Left ventricle myocardium inferior (tissue), 1 donor: ENCODE measurements at regions not wholly inside any gene's neighbourhood (a gene's known extent, or its start where the extent isn't known, plus 50 kb on each side); places are given as distances from the start of the nearest gene placed in this dataset.
"Not testable (repeated sequence)": the region's sequence is repeated elsewhere in the genome, so short reads cannot be mapped to it uniquely, and the experiment has no call there.

Experiments
- DNase-seq: peaks from one replicate; pipeline ENCODE4 v3.0.0-alpha.2; 2020
- H3K27ac ChIP-seq: fragments of 200-600 bp; replicated peaks from 2 replicates; pipeline ENCODE4 v1.8.0; 2021
- H3K27me3 ChIP-seq: fragments of 200-600 bp; 2 replicates; pipeline ENCODE4 v1.8.0; 2021; ENCODE audit warnings: low read depth
- H3K36me3 ChIP-seq: fragments of 200-600 bp; 2 replicates; pipeline ENCODE4 v1.8.0; 2021
- H3K4me1 ChIP-seq: fragments of 200-600 bp; 2 replicates; pipeline ENCODE4 v1.8.0; 2021
- H3K4me3 ChIP-seq: fragments of 200-600 bp; 2 replicates; pipeline ENCODE4 v1.8.0; 2021; ENCODE audit warnings: mild to moderate bottlenecking, moderate library complexity
- H3K9me3 ChIP-seq: fragments of 200-600 bp; replicated peaks from 2 replicates; pipeline ENCODE4 v1.8.0; 2021
- CTCF ChIP-seq: fragments of 200-600 bp; IDR thresholded peaks from 2 replicates; pipeline ENCODE4 v1.8.0; 2021; ENCODE audit warnings: antibody characterized with exemption, mild to moderate bottlenecking, borderline replicate concordance
- intact Hi-C: fragments of 100-400 bp; cut with micrococcal nuclease; formaldehyde crosslinking; loops from one replicate; pipeline ENCODE4 v1.11.0; 2022
- donor health status: DM: no; HTN: yes; CAD: no; lungs with severe emphysema.

DNA sequence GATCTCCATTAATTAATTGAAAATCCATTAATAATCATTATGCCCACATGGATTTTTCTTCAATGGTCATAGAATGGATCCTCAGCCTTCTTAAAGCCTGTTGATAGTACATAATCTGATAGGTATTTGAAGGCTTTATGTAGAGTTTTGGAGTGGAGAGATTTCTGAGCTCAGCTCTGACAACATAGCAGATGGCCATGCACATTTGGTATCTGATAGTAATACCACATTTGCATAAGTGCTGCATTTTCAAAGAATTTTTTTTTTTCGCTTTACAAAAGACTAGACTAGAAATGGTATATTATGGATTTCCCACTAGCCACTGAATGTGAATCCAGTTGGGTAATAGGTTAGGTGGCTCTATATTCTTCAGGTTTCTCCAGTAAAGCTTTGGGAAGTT lies 440.6 kb downstream of the FGF13 start:
- Histone ChIP-seq H3K36me3 (no peaks in the 10 kb centered on the region), H3K4me1 (no peaks in the 10 kb centered on the region), H3K9me3 (no peaks in the 10 kb centered on the region), H3K27me3 (no peaks in the 10 kb centered on the region), H3K27ac (no peak overlapping the region), H3K4me3 (no peak overlapping the region)
- no peak for TF ChIP-seq CTCF
- intact Hi-C loops = no loop called here
- DNase-seq = no peak

DNA sequence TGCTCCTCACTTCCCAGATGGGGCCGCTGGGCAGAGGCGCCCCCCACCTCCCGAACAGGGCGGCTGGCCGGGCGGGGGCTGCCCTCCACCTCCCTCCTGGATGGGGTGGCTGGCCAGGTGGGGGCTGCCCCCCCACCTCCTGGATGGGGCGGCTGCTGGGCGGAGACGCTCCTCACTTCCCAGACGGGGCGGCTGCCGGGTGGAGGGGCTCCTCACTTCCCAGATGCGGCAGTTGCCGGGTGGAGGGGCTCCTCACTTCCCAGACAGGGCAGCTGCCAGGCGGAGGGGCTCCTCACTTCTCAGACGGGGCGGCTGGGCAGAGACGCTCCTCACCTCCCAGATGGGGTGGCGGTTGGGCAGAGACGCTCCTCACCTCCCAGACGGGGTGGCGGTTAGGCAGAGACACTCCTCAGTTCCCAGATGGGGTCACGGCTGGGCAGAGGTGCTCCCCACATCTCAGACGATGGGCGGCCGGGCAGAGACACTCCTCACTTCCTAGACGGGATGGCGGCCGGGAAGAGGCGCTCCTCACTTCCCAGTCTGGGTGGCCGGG lies 428.8 kb downstream of the FGF13 start:
- H3K36me3 ChIP-seq, H3K4me1 ChIP-seq, intact Hi-C loops, H3K27me3 ChIP-seq, DNase-seq, H3K27ac ChIP-seq, H3K9me3 ChIP-seq, H3K4me3 ChIP-seq: not testable (repeated sequence)

- Histone ChIP-seq H3K27ac (no peak overlapping the region), H3K9me3 (no peaks in the 10 kb centered on the region), H3K36me3 (no peaks in the 10 kb centered on the region), H3K27me3 (no peaks in the 10 kb centered on the region), H3K4me1 (no peaks in the 10 kb centered on the region), H3K4me3 (no peak overlapping the region)
- DNase-seq = no peak
- no peak for TF ChIP-seq CTCF
- intact Hi-C loops = no loop called here
These were observed 424.2 kb downstream of the FGF13 start for GRCh38 chrX:138287205-138287877.

DNA sequence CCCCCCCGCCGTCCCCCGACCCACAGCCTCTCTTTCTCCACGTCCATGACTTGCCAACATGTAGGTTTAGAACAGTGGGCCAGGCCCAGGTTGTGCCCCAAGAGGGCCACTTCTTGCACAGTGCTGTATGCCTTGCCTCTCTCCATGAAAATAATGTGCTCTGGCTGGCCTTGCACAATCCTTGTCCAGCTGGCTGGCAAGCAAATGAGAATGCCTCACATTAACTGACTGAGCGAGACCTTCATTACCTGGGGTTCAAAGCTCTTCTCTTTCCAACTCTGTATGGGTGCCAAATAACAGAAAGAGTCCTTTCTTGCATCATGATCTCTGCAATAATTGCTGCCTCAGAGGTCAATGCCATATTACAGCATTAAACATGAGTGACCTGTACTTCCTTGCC lies 416.6 kb downstream of the FGF13 start:
- Histone ChIP-seq H3K4me1 (no peaks in the 10 kb centered on the region), H3K9me3 (no peaks in the 10 kb centered on the region), H3K4me3 (no peak overlapping the region), H3K36me3 (no peaks in the 10 kb centered on the region), H3K27ac (no peak overlapping the region), H3K27me3 (no peaks in the 10 kb centered on the region)
- TF ChIP-seq CTCF = no peak
- no peak for DNase-seq
- intact Hi-C loops = no loop called here

DNA sequence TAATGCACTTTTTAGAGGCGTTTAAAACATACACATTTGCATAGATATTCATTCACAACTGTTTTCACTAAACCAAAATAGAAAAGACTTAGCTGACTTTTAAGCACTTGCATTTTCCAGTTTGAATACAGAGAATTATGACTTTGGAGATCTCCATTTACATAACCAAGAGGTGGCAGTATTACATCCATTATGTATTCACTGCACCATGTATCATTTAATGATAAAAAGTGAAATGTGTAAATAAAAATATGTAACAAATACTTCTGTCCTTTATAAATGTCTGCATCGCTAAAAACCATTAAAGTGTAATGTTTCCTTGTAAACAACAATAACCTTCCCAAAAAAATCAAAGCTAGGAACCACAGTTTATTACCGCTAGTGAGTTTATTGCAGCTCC lies 413.2 kb downstream of the FGF13 start:
- Histone ChIP-seq H3K27ac (no peak overlapping the region), H3K4me1 (no peaks in the 10 kb centered on the region), H3K27me3 (no peaks in the 10 kb centered on the region), H3K9me3 (no peaks in the 10 kb centered on the region), H3K36me3 (no peaks in the 10 kb centered on the region), H3K4me3 (no peak overlapping the region)
- intact Hi-C loops = no loop called here
- TF ChIP-seq CTCF = no peak
- DNase-seq = no peak

DNA sequence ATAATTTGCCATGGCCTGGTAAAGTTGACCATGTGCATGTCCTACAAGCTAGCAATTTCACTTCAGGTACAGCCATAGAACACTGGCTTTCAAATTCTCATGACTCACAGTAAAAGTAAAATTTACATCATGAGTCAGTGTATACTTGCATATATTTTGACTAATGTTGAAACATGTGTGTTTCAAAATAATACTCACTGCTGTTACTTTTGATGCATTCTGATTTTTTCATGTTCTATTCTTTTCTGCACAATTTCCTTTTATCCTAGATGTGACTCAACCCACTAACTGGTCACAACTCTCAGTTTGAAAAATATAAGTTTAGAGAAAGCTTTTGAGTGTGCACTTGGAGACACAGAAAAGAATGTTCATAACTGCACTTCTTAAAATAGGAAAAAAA lies 365.7 kb downstream of the FGF13 start:
- Histone ChIP-seq H3K4me1 (no peaks in the 10 kb centered on the region), H3K27me3 (no peaks in the 10 kb centered on the region), H3K36me3 (no peaks in the 10 kb centered on the region), H3K27ac (no peak overlapping the region), H3K4me3 (no peak overlapping the region), H3K9me3 (no peaks in the 10 kb centered on the region)
- no peak for TF ChIP-seq CTCF
- no peak for DNase-seq
- intact Hi-C loops = no loop called here
